Ovary (tissue), 7 donors: ENCODE measurements at regions not wholly inside any gene's neighbourhood (a gene's known extent, or its start where the extent isn't known, plus 50 kb on each side); places are given as distances from the start of the nearest gene placed in this dataset.

Experiments used
- DNase-seq, 5 donors: peaks; one replicate each; pipeline ENCODE4 v3.0.0-alpha.2; 2019 to 2020
- H3K27ac ChIP-seq, 2 donors: fragments of 200-600 bp; one replicate each; pipeline versions ENCODE4 v1.5.1 to v1.8.0; 2019 to 2022
- H3K27me3 ChIP-seq: fragments of 200-600 bp; one replicate; pipeline ENCODE4 v1.8.0; 2022
- H3K36me3 ChIP-seq: fragments of 200-600 bp; sonication (generic); one replicate; pipeline ENCODE4 v1.5.1; 2019
- H3K4me1 ChIP-seq: one replicate; pipeline ENCODE4 v1.8.1; 2013; ENCODE audit warnings: mild to moderate bottlenecking, moderate library complexity; ENCODE audit not compliant: insufficient read depth
- H3K4me3 ChIP-seq: fragments of 200-600 bp; sonication (generic); one replicate; pipeline ENCODE4 v1.5.1; 2017
- H3K9me3 ChIP-seq, 2 donors: fragments of 200-600 bp in 1 of 2; sonication (generic) in 1 of 2; one replicate each; pipeline versions ENCODE4 v1.5.1 to v1.8.1; 2013 to 2019; ENCODE audit warnings: mild to moderate bottlenecking in 1 of 2, moderate library complexity in 1 of 2
- EP300 ChIP-seq: sonication (generic); formaldehyde crosslinking; IDR thresholded peaks from one replicate; pipeline ENCODE4 v1.6.1; 2017; ENCODE audit warnings: antibody characterized with exemption
- POLR2A ChIP-seq: fragments of 450-650 bp; IDR thresholded peaks from one replicate; pipeline ENCODE4 v1.6.1; 2017; ENCODE audit warnings: antibody characterized with exemption, mild to moderate bottlenecking, moderate library complexity
- WGBS, 3 donors: extraction: QIAGEN DNeasy Blood & Tissue Kit in 1 of 3; methylation state at CpG; one replicate each; pipeline versions ENCODE4 v1.1.5 to v1.1.7; 2013 to 2017; 5-methylcytosine and 5-hydroxymethylcytosine counted together
- intact Hi-C, 4 donors: fragments of 100-400 bp; cut with DNase I; formaldehyde crosslinking; loops; one replicate each; pipeline versions ENCODE4 v1.11.0 to v1.15.1; 2022 to 2023
- TF ChIP-seq, protein P1 (sequence below), 3 donors: fragments of 450-650 bp in 2 of 3; fragments of 200-600 bp in 1 of 3; IDR thresholded peaks; one replicate each; pipeline versions ENCODE4 v1.5.1 to v1.8.0; 2016 to 2022; ENCODE audit warnings: antibody characterized with exemption in 3 of 3, mild to moderate bottlenecking in 1 of 3
- donor health status: DM: no; HTN: no; CAD: no; lungs with moderate emphysema.
- donor health status: DM: no; HTN: no; CAD: no.
- donor health status: Bipolar disorder and iron deficiency.
- donor health status: DM: no; HTN: no; CAD: no.
- donor health status: DM: yes; HTN: yes; CAD: no.

DNA sequence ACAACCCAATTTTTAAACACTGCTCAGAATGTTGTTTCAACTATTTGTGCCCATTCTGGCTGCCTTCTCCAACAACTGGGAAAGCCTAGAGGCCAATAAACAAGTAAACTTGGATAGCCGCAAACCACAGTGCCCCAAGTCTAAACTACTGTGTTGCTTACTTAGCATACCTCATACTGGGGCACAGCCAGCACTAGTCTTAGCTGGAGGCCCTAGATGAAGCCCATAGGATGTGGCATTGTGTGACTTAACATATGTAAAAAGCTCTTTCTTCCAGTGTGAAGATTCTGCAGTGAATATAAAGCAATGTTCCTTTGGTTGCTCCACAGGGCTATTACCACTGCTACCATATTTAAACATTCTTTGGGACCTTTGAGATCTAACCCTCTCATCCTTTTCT lies 564.3 kb upstream of the NRSN1 start:
- TF ChIP-seq POLR2A, result no peak
- TF ChIP-seq, protein P1, sequence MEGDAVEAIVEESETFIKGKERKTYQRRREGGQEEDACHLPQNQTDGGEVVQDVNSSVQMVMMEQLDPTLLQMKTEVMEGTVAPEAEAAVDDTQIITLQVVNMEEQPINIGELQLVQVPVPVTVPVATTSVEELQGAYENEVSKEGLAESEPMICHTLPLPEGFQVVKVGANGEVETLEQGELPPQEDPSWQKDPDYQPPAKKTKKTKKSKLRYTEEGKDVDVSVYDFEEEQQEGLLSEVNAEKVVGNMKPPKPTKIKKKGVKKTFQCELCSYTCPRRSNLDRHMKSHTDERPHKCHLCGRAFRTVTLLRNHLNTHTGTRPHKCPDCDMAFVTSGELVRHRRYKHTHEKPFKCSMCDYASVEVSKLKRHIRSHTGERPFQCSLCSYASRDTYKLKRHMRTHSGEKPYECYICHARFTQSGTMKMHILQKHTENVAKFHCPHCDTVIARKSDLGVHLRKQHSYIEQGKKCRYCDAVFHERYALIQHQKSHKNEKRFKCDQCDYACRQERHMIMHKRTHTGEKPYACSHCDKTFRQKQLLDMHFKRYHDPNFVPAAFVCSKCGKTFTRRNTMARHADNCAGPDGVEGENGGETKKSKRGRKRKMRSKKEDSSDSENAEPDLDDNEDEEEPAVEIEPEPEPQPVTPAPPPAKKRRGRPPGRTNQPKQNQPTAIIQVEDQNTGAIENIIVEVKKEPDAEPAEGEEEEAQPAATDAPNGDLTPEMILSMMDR (IDR thresholded peaks at IDR 0.05), result no peak
- TF ChIP-seq EP300, result no peak
- DNase-seq, result no peak
- Histone ChIP-seq H3K36me3 (no peaks in the 10 kb centered on the region), H3K27me3 (no peaks in the 10 kb centered on the region), H3K4me1 (no peaks in the 10 kb centered on the region), H3K27ac (no peak overlapping the region), H3K4me3 (no peak overlapping the region), H3K9me3 (no peaks in the 10 kb centered on the region)
- intact Hi-C loops, result no loop called here
- WGBS, 3 donors, result 96 to 100% (median 96%) methylated on average over 1 of the region's 1 CpG

DNA sequence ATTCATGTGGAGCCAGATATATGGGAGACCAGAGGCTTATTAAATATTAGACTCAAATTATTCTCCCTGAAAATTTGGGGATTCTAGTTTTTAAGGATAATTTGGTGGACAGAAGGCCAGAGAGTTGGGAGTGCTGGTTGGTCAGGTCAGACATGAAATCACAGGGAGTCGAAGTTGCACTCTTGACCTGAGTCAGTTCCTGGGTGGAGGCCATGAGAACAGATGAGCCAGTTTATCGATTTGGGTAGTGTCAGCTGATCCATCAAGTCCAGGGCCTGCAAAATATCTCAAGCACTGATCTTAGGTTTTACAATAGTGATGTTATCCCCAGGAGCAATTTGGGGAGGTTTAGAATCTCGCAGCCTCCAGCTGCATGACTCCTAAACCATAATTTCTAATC lies 563.5 kb upstream of the NRSN1 start:
- 70 to 81% (median 76%) methylated on average over 3 of the region's 3 CpGs for WGBS, 3 donors
- no peaks in the 10 kb centered on the region for H3K27me3 ChIP-seq
- DNase-seq, result no peak
- no peaks in the 10 kb centered on the region for H3K4me1 ChIP-seq
- no peaks in the 10 kb centered on the region for H3K36me3 ChIP-seq
- no peak overlapping the region for H3K27ac ChIP-seq
- TF ChIP-seq POLR2A, result no peak
- no peak for TF ChIP-seq EP300
- intact Hi-C loops, result no loop called here
- no peaks in the 10 kb centered on the region for H3K9me3 ChIP-seq
- no peak overlapping the region for H3K4me3 ChIP-seq

DNA sequence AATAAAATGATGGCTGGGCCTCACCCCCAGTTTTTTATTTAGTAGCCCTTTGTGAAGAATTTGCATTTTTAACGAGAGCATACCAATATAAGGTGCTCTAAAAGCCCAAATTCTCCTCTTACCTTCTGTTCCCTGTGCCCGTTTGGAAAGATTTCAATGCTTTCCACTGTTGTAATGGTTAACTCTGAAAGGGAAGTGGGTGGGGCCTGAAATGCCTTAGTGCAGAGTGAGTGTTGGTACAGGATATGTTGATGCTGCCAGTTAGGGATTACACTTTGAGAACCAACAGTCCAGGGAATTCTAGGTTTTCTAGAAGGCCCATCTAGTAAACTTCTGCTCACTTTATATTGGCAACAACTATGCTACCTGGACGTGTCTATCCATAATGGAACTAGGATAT lies 562.7 kb upstream of the NRSN1 start:
- Histone ChIP-seq H3K9me3 (no peaks in the 10 kb centered on the region), H3K4me1 (no peaks in the 10 kb centered on the region), H3K27ac (no peak overlapping the region), H3K4me3 (no peak overlapping the region), H3K36me3 (no peaks in the 10 kb centered on the region), H3K27me3 (no peaks in the 10 kb centered on the region)
- no peak for DNase-seq
- TF ChIP-seq, protein P1 (IDR thresholded peaks at IDR 0.05), result no peak
- no peak for TF ChIP-seq EP300
- no peak for TF ChIP-seq POLR2A
- intact Hi-C loops, result no loop called here
- 86 to 92% (median 86%) methylated on average over 3 of the region's 3 CpGs for WGBS, 3 donors

DNA sequence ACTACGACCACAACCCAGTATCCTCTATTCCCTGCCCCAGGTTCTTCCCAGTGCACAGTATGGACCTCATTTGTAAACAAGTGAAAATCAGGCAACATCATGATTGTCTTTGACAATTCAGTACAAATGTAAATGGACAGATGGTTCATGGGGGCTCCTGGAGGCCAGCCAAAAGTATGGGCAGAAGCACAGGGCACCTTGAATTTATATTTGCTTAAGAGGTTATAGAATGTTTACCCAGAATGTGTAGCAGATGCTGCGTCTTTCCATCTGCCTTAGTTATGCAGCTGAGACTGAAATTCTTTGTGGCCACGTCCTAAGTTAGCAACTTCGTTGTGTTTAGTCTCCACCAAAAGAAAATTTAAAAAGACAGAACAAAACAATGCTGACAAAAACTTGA lies 559.6 kb upstream of the NRSN1 start:
- H3K9me3 ChIP-seq, result no peaks in the 10 kb centered on the region
- H3K4me3 ChIP-seq, result no peak overlapping the region
- no peaks in the 10 kb centered on the region for H3K4me1 ChIP-seq
- no peaks in the 10 kb centered on the region for H3K36me3 ChIP-seq
- 68 to 73% (median 69%) methylated on average over 4 of the region's 4 CpGs for WGBS, 3 donors
- intact Hi-C loops, result no loop called here
- DNase-seq, result no peak
- TF ChIP-seq EP300, result no peak
- H3K27ac ChIP-seq, result no peak overlapping the region
- no peaks in the 10 kb centered on the region for H3K27me3 ChIP-seq

DNA sequence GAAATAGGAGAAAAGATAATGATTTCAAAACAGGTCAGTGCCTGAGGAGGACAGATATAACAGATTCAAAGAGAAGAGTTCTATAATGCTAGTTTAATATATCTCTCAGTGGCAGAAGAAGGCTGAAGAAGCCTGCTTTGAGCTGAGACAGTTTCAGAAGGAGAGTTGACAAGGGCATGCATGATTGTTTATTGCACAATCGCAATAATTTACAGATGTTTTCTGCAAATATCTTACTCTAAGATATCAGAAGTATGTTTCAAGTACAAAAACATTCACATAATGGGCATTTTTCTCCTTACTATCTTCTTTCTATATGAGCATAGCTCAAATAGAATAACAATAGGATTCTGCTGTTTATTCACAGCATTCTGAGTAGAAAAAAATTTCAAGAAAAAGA lies 557.7 kb upstream of the NRSN1 start:
- no peak for DNase-seq
- no peak overlapping the region for H3K4me3 ChIP-seq
- no peaks in the 10 kb centered on the region for H3K4me1 ChIP-seq
- 5 to 25% (median 7%) methylated on average over 1 of the region's 1 CpG for WGBS, 3 donors
- no peaks in the 10 kb centered on the region for H3K27me3 ChIP-seq
- intact Hi-C loops, result no loop called here
- no peak for TF ChIP-seq EP300
- TF ChIP-seq, protein P1 (IDR thresholded peaks at IDR 0.05), result no peak
- no peak for TF ChIP-seq POLR2A
- H3K9me3 ChIP-seq, result no peaks in the 10 kb centered on the region
- no peak overlapping the region for H3K27ac ChIP-seq
- H3K36me3 ChIP-seq, result no peaks in the 10 kb centered on the region
